DND-41 (cell line): ENCODE measurements at regions not wholly inside any gene's neighbourhood (a gene's known extent, or its start where the extent isn't known, plus 50 kb on each side); places are given as distances from the start of the nearest gene placed in this dataset.

Experiments
- EZH2 ChIP-seq: IDR thresholded peaks from 3 replicates; pipeline ENCODE4 v1.6.1; 2012; ENCODE audit warnings: borderline replicate concordance, low read depth, mild to moderate bottlenecking, moderate library complexity, low read length, inconsistent platforms; ENCODE audit not compliant: severe bottlenecking
- TF ChIP-seq, protein P1 (sequence below): IDR thresholded peaks from 2 replicates; pipeline ENCODE4 v1.5.1; 2012; ENCODE audit warnings: borderline replicate concordance, low read length, moderate library complexity, mild to moderate bottlenecking; ENCODE audit not compliant: poor library complexity, severe bottlenecking; ENCODE audit errors: extremely low read depth

DNA sequence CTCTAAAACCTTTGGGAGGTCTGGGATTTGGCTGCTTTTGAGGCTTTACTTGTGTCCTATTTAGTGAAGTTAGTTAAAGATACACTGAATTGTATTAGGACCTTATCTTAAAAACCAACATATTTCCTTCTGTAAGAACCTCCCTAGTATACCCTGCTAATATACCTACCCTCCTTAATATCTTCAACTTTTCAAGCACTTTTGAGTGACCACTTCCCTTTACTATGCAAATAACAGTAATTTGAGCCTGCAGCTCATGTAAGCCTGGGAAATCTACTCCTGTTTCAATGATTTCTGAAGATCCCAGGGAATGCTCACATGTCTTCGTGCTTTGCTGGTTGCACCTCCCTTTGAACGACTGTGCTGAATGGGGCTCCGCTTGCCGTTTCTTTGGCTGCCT lies 358.5 kb downstream of the YTHDC2 start:
- TF ChIP-seq, protein P1, sequence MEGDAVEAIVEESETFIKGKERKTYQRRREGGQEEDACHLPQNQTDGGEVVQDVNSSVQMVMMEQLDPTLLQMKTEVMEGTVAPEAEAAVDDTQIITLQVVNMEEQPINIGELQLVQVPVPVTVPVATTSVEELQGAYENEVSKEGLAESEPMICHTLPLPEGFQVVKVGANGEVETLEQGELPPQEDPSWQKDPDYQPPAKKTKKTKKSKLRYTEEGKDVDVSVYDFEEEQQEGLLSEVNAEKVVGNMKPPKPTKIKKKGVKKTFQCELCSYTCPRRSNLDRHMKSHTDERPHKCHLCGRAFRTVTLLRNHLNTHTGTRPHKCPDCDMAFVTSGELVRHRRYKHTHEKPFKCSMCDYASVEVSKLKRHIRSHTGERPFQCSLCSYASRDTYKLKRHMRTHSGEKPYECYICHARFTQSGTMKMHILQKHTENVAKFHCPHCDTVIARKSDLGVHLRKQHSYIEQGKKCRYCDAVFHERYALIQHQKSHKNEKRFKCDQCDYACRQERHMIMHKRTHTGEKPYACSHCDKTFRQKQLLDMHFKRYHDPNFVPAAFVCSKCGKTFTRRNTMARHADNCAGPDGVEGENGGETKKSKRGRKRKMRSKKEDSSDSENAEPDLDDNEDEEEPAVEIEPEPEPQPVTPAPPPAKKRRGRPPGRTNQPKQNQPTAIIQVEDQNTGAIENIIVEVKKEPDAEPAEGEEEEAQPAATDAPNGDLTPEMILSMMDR: no peak
- TF ChIP-seq EZH2: no peak
